ENCODE measurements at regions not wholly inside any gene's neighbourhood (a gene's known extent, or its start where the extent isn't known, plus 50 kb on each side); places are given as distances from the start of the nearest gene placed in this dataset.

- no peaks in the 10 kb centered on the region for H3K27me3 ChIP-seq
- H3K4me1 ChIP-seq: peaks cover 19% of the 10 kb centered on the region
- no peak overlapping the region for H3K4me3 ChIP-seq
- WGBS, 2 donors: 44 to 46% methylated on average over 4 of the region's 4 CpGs
- no peak for TF ChIP-seq CTCF (IDR thresholded peaks at IDR 0.05)
- no peak for TF ChIP-seq POLR2A (IDR thresholded peaks at IDR 0.05)
- H3K9me3 ChIP-seq: no peaks in the 10 kb centered on the region
- ATAC-seq: no peak
- no peak for DNase-seq
- H3K36me3 ChIP-seq (replicated peaks in 1 of 2; ENCODE audit: insufficient read depth in 1 of 2, low read depth in 2 of 2): no peaks in the 10 kb centered on the region
- intact Hi-C loops (cut with DNase I): no loop called here
- peak overlapping the region in 1 of 4 donors; percentile 17 for H3K27ac ChIP-seq
Observed at GRCh38 chr5:82560561-82560960, 282.4 kb upstream of the RPS23 start.

GRCh38 chr5:82551840-82552385 is 273.8 kb upstream of the RPS23 start:
- H3K4me1 ChIP-seq: no peaks in the 10 kb centered on the region
- H3K36me3 ChIP-seq (replicated peaks in 1 of 2; ENCODE audit: insufficient read depth in 1 of 2, low read depth in 2 of 2): no peaks in the 10 kb centered on the region
- whole genome bisulfite sequencing, 2 donors: 71 to 80% methylated on average over 4 of the region's 4 CpGs
- DNase-seq (no peak), ATAC-seq (no peak)
- no peaks in the 10 kb centered on the region for H3K9me3 ChIP-seq
- no peak for TF ChIP-seq POLR2A (IDR thresholded peaks at IDR 0.05)
- TF ChIP-seq CTCF (IDR thresholded peaks at IDR 0.05): no peak
- no peak overlapping the region for H3K27ac ChIP-seq
- intact Hi-C loops (cut with DNase I): no loop called here
- no peak overlapping the region for H3K4me3 ChIP-seq
- no peaks in the 10 kb centered on the region for H3K27me3 ChIP-seq

- TF ChIP-seq CTCF (IDR thresholded peaks at IDR 0.05): no peak
- Histone ChIP-seq H3K27me3 (no peaks in the 10 kb centered on the region), H3K4me3 (no peak overlapping the region), H3K27ac (no peak overlapping the region), H3K9me3 (no peaks in the 10 kb centered on the region), H3K4me1 (no peaks in the 10 kb centered on the region), H3K36me3 (replicated peaks in 1 of 2; ENCODE audit: insufficient read depth in 1 of 2, low read depth in 2 of 2) (no peaks in the 10 kb centered on the region)
- DNase-seq (no peak), ATAC-seq (no peak)
- intact Hi-C loops (cut with DNase I): no loop called here
Observed at GRCh38 chr5:82551192-82551591, 273.0 kb upstream of the RPS23 start.

- H3K4me3 ChIP-seq: no peak overlapping the region
- no peak for TF ChIP-seq CTCF (IDR thresholded peaks at IDR 0.05)
- TF ChIP-seq POLR2A (IDR thresholded peaks at IDR 0.05): no peak
- ATAC-seq (no peak), DNase-seq (no peak)
- 19 to 22% methylated on average over 2 of the region's 2 CpGs for WGBS, 2 donors
- no peaks in the 10 kb centered on the region for H3K4me1 ChIP-seq
- intact Hi-C loops (cut with DNase I): no loop called here
- H3K36me3 ChIP-seq (replicated peaks in 1 of 2; ENCODE audit: insufficient read depth in 1 of 2, low read depth in 2 of 2): no peaks in the 10 kb centered on the region
- H3K9me3 ChIP-seq: peaks cover 0 to under 1% (median 0%) of the 10 kb centered on the region in 3 donors
- no peak overlapping the region for H3K27ac ChIP-seq
- no peaks in the 10 kb centered on the region for H3K27me3 ChIP-seq
Observed at GRCh38 chr5:82549263-82549662, 271.1 kb upstream of the RPS23 start.

- DNase-seq: no peak
Observed at GRCh38 chr5:82544004-82544403, 265.9 kb upstream of the RPS23 start.

More at GRCh38 chr5:82544004-82544403, 265.9 kb upstream of the RPS23 start:
- intact Hi-C loops (cut with DNase I): no loop called here
- no peaks in the 10 kb centered on the region for H3K27me3 ChIP-seq
- ATAC-seq: no peak
- peaks cover 0 to 7% (median 0%) of the 10 kb centered on the region in 3 donors for H3K9me3 ChIP-seq
- H3K4me1 ChIP-seq: no peaks in the 10 kb centered on the region
- no peak for TF ChIP-seq CTCF (IDR thresholded peaks at IDR 0.05)
- TF ChIP-seq POLR2A (IDR thresholded peaks at IDR 0.05): no peak
- H3K27ac ChIP-seq: no peak overlapping the region
- H3K36me3 ChIP-seq (replicated peaks in 1 of 2; ENCODE audit: insufficient read depth in 1 of 2, low read depth in 2 of 2): no peaks in the 10 kb centered on the region
- no peak overlapping the region for H3K4me3 ChIP-seq
- WGBS, 2 donors: 71% methylated on average over 1 of the region's 1 CpG

All from body of pancreas (tissue), 4 donors.